Stimulated activated naive CD8-positive, alpha-beta T cell treated with anti-CD3 and anti-CD28 coated beads, Interleukin-15, Interleukin-2, amounts not matched to agents 100 ng/mL and 50 ng/mL, for 24 hours (primary cell): ENCODE measurements at regions not wholly inside any gene's neighbourhood (a gene's known extent, or its start where the extent isn't known, plus 50 kb on each side); places are given as distances from the start of the nearest gene placed in this dataset.
"Not testable (repeated sequence)": the region's sequence is repeated elsewhere in the genome, so short reads cannot be mapped to it uniquely, and the experiment has no call there.

Experiments used
- H3K27ac Mint-ChIP-seq: one replicate; pipeline ENCODE4 v1.8.0; 2021; ENCODE audit warnings: mild to moderate bottlenecking, mixed read lengths
- H3K27me3 Mint-ChIP-seq: one replicate; pipeline ENCODE4 v1.8.0; 2021; ENCODE audit warnings: mixed read lengths
- H3K36me3 Mint-ChIP-seq: one replicate; pipeline ENCODE4 v1.8.0; 2021; ENCODE audit warnings: low read depth, mixed read lengths
- H3K4me1 Mint-ChIP-seq: one replicate; pipeline ENCODE4 v1.8.0; 2021; ENCODE audit warnings: low read depth, mixed read lengths
- H3K4me3 Mint-ChIP-seq: one replicate; pipeline ENCODE4 v1.8.0; 2021; ENCODE audit warnings: mild to moderate bottlenecking, mixed read lengths
- H3K9me3 Mint-ChIP-seq: one replicate; pipeline ENCODE4 v1.8.0; 2021; ENCODE audit warnings: mixed read lengths

GRCh38 chr12:27133022-27133590 is 50.7 kb upstream of the C12orf71 start:
- no peaks in the 10 kb centered on the region for H3K4me1 Mint-ChIP-seq
- H3K27ac Mint-ChIP-seq: no peak overlapping the region
- H3K4me3 Mint-ChIP-seq: no peak overlapping the region
- no peaks in the 10 kb centered on the region for H3K27me3 Mint-ChIP-seq
- peaks cover 4% of the 10 kb centered on the region for H3K36me3 Mint-ChIP-seq
- H3K9me3 Mint-ChIP-seq: no peaks in the 10 kb centered on the region

- peaks cover 11% of the 10 kb centered on the region for H3K4me1 Mint-ChIP-seq
- no peak overlapping the region for H3K4me3 Mint-ChIP-seq
- H3K27ac Mint-ChIP-seq: no peak overlapping the region
Measured at GRCh38 chr12:27140478-27140969, 58.1 kb upstream of the C12orf71 start.

GRCh38 chr12:27142101-27142721 is 59.8 kb upstream of the C12orf71 start:
- Mint-ChIP-seq H3K27me3 (no peaks in the 10 kb centered on the region), H3K4me3 (no peak overlapping the region), H3K9me3 (no peaks in the 10 kb centered on the region), H3K27ac (no peak overlapping the region), H3K4me1 (peaks cover 11% of the 10 kb centered on the region), H3K36me3 (no peaks in the 10 kb centered on the region)

More at GRCh38 chr12:27140478-27140969, 58.1 kb upstream of the C12orf71 start:
- Mint-ChIP-seq H3K9me3 (no peaks in the 10 kb centered on the region), H3K27me3 (no peaks in the 10 kb centered on the region), H3K36me3 (peaks cover 4% of the 10 kb centered on the region)

GRCh38 chr12:27143256-27144069 is 61.1 kb upstream of the C12orf71 start:
- peaks cover 11% of the 10 kb centered on the region for H3K4me1 Mint-ChIP-seq
- H3K36me3 Mint-ChIP-seq: peaks cover 3% of the 10 kb centered on the region
- H3K27ac Mint-ChIP-seq: peak overlapping the region; percentile 76
- no peaks in the 10 kb centered on the region for H3K9me3 Mint-ChIP-seq
- no peaks in the 10 kb centered on the region for H3K27me3 Mint-ChIP-seq
- H3K4me3 Mint-ChIP-seq: peak overlapping the region; percentile 47

- not testable (repeated sequence) for H3K4me3 Mint-ChIP-seq, H3K9me3 Mint-ChIP-seq, H3K36me3 Mint-ChIP-seq, H3K27ac Mint-ChIP-seq, H3K27me3 Mint-ChIP-seq
- peaks cover 11% of the 10 kb centered on the region for H3K4me1 Mint-ChIP-seq
Measured at GRCh38 chr12:27145725-27146124, 63.3 kb upstream of the C12orf71 start.

GRCh38 chr12:27148373-27148772 is 66.0 kb upstream of the C12orf71 start:
- peaks cover 4% of the 10 kb centered on the region for H3K36me3 Mint-ChIP-seq
- no peaks in the 10 kb centered on the region for H3K9me3 Mint-ChIP-seq

GRCh38 chr12:27148791-27149190 is 66.4 kb upstream of the C12orf71 start:
- Mint-ChIP-seq H3K27me3 (no peaks in the 10 kb centered on the region), H3K4me1 (peaks cover under 1% of the 10 kb centered on the region), H3K27ac (no peak overlapping the region)

More at GRCh38 chr12:27148373-27148772, 66.0 kb upstream of the C12orf71 start:
- no peak overlapping the region for H3K4me3 Mint-ChIP-seq
- peaks cover 4% of the 10 kb centered on the region for H3K4me1 Mint-ChIP-seq
- no peak overlapping the region for H3K27ac Mint-ChIP-seq
- H3K27me3 Mint-ChIP-seq: no peaks in the 10 kb centered on the region

GRCh38 chr12:27151479-27151878 is 69.1 kb upstream of the C12orf71 start:
- H3K9me3 Mint-ChIP-seq: no peaks in the 10 kb centered on the region
- no peak overlapping the region for H3K27ac Mint-ChIP-seq
- H3K27me3 Mint-ChIP-seq: no peaks in the 10 kb centered on the region
- peaks cover 4% of the 10 kb centered on the region for H3K36me3 Mint-ChIP-seq
- H3K4me3 Mint-ChIP-seq: no peak overlapping the region
- no peaks in the 10 kb centered on the region for H3K4me1 Mint-ChIP-seq

More at GRCh38 chr12:27148791-27149190, 66.4 kb upstream of the C12orf71 start:
- Mint-ChIP-seq H3K4me3 (no peak overlapping the region), H3K9me3 (no peaks in the 10 kb centered on the region), H3K36me3 (peaks cover 4% of the 10 kb centered on the region)

- Mint-ChIP-seq H3K9me3 (no peaks in the 10 kb centered on the region), H3K4me3 (no peak overlapping the region), H3K27ac (no peak overlapping the region), H3K36me3 (no peaks in the 10 kb centered on the region), H3K27me3 (no peaks in the 10 kb centered on the region), H3K4me1 (no peaks in the 10 kb centered on the region)
Measured at GRCh38 chr12:27158297-27158696, 75.9 kb upstream of the C12orf71 start.

- H3K27me3 Mint-ChIP-seq: no peaks in the 10 kb centered on the region
- no peaks in the 10 kb centered on the region for H3K9me3 Mint-ChIP-seq
- no peak overlapping the region for H3K27ac Mint-ChIP-seq
Measured at GRCh38 chr12:27161458-27162228, 79.3 kb upstream of the C12orf71 start.

GRCh38 chr12:27162229-27162537 is 79.8 kb upstream of the C12orf71 start:
- H3K36me3 Mint-ChIP-seq: no peaks in the 10 kb centered on the region
- H3K9me3 Mint-ChIP-seq: no peaks in the 10 kb centered on the region
- H3K4me1 Mint-ChIP-seq: peaks cover 6% of the 10 kb centered on the region
- no peak overlapping the region for H3K27ac Mint-ChIP-seq
- H3K27me3 Mint-ChIP-seq: no peaks in the 10 kb centered on the region
- H3K4me3 Mint-ChIP-seq: no peak overlapping the region

More at GRCh38 chr12:27161458-27162228, 79.3 kb upstream of the C12orf71 start:
- peaks cover 5% of the 10 kb centered on the region for H3K4me1 Mint-ChIP-seq
- no peak overlapping the region for H3K4me3 Mint-ChIP-seq
- no peaks in the 10 kb centered on the region for H3K36me3 Mint-ChIP-seq

GRCh38 chr12:27163048-27163715 is 80.8 kb upstream of the C12orf71 start:
- H3K9me3 Mint-ChIP-seq: no peaks in the 10 kb centered on the region
- no peak overlapping the region for H3K4me3 Mint-ChIP-seq
- no peaks in the 10 kb centered on the region for H3K36me3 Mint-ChIP-seq
- peaks cover 6% of the 10 kb centered on the region for H3K4me1 Mint-ChIP-seq
- H3K27me3 Mint-ChIP-seq: no peaks in the 10 kb centered on the region
- no peak overlapping the region for H3K27ac Mint-ChIP-seq

GRCh38 chr12:27163894-27164293 is 80.2 kb upstream of the STK38L start:
- no peak overlapping the region for H3K4me3 Mint-ChIP-seq
- no peaks in the 10 kb centered on the region for H3K27me3 Mint-ChIP-seq
- peaks cover under 1% of the 10 kb centered on the region for H3K9me3 Mint-ChIP-seq
- H3K27ac Mint-ChIP-seq: no peak overlapping the region
- no peaks in the 10 kb centered on the region for H3K36me3 Mint-ChIP-seq
- H3K4me1 Mint-ChIP-seq: peaks cover 6% of the 10 kb centered on the region

GRCh38 chr12:27164330-27165040 is 79.6 kb upstream of the STK38L start:
- Mint-ChIP-seq H3K4me1 (peaks cover 6% of the 10 kb centered on the region), H3K36me3 (no peaks in the 10 kb centered on the region), H3K9me3 (peaks cover 6% of the 10 kb centered on the region), H3K4me3 (no peak overlapping the region), H3K27me3 (no peaks in the 10 kb centered on the region), H3K27ac (no peak overlapping the region)
